Germinal center (tissue), 1 donor: ENCODE measurements at regions not wholly inside any gene's neighbourhood (a gene's known extent, or its start where the extent isn't known, plus 50 kb on each side); places are given as distances from the start of the nearest gene placed in this dataset.
"Not testable (repeated sequence)": the region's sequence is repeated elsewhere in the genome, so short reads cannot be mapped to it uniquely, and the experiment has no call there.

ENCODE experiments used
- DNase-seq: peaks from one replicate; pipeline ENCODE4 v3.0.0; 2012; ENCODE audit warnings: mixed read lengths, low spot score

GRCh38 chr2:118464546-118465265, 376.4 kb downstream of the INSIG2 start:
- no peak for DNase-seq

- no peak for DNase-seq
These were observed 375.8 kb downstream of the INSIG2 start for GRCh38 chr2:118464046-118464445.

DNA sequence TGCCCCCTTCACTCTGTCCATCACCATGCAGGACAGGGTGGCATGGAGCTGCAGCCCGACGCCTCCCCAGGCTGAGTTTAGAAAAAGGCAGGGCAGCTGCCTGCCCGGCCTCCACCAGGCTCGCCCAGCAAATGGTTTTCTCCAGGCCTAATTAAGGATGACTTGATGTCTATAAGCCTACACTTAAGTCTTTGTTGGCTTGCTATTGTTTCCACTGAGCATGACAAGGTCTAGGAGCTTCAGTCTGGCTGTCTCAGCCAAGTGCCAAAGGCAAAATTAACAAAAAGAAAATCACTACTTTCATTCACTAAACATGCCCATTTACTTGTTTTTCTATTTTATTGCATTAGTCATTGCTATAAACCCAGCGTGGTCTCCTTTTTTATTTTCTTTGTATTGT, 372.2 kb downstream of the INSIG2 start:
- no peak for DNase-seq

GRCh38 chr2:118459426-118459825, 371.2 kb downstream of the INSIG2 start:
- no peak for DNase-seq

- no peak for DNase-seq
These were observed 369.7 kb downstream of the INSIG2 start for GRCh38 chr2:118457951-118458350.

- no peak for DNase-seq
These were observed 361.1 kb downstream of the INSIG2 start for GRCh38 chr2:118449401-118449800.

- DNase-seq: no peak
These were observed 355.3 kb downstream of the INSIG2 start for GRCh38 chr2:118443596-118443995.

- DNase-seq: no peak
These were observed 354.8 kb downstream of the INSIG2 start for GRCh38 chr2:118442996-118443553.

GRCh38 chr2:118442046-118442445, 353.8 kb downstream of the INSIG2 start:
- no peak for DNase-seq

- no peak for DNase-seq
These were observed 352.3 kb downstream of the INSIG2 start for GRCh38 chr2:118440404-118441098.

DNA sequence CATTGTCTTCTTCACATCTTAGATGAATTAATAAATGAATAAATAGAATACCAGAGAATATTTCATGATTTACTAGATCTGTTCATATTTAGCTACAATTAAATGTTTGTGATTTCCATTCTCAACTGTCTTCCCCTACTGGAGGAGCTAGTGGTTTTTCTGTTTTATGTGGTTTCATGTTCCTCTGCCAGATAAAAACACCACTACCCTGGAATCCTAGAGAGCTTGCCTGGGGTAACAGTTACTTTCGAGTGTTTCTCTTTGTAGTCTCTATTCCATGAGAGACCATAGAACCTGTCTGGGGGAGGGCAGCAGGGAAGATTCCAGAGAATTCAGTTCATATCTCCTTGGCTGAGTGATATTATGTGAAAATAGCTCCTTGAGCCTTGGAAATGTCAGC, 349.2 kb downstream of the INSIG2 start:
- DNase-seq: no peak

- no peak for DNase-seq
These were observed 343.7 kb downstream of the INSIG2 start for GRCh38 chr2:118431997-118432396.

DNA sequence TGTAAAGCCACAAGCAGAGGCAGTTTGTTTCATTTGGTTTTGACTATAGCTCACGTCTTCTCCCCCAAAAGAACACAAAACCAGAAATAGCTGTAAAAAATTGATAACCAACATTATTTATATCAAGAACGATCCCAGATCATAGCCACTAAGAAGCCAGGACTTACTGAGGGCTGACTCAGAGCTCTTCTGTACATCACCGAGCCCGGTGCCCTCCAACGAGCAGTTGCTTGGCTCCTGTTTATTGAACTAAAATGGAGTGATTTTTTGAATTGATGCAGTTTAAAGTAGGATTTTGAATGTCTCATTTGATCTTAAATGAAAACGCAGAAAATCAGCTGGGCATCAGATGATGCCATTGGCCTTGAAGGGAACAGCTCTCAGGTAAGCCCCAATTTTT, 343.3 kb downstream of the INSIG2 start:
- DNase-seq: no peak

- no peak for DNase-seq
These were observed 342.9 kb downstream of the INSIG2 start for GRCh38 chr2:118431165-118431517.

GRCh38 chr2:118430510-118431164, 342.4 kb downstream of the INSIG2 start:
- no peak for DNase-seq

DNA sequence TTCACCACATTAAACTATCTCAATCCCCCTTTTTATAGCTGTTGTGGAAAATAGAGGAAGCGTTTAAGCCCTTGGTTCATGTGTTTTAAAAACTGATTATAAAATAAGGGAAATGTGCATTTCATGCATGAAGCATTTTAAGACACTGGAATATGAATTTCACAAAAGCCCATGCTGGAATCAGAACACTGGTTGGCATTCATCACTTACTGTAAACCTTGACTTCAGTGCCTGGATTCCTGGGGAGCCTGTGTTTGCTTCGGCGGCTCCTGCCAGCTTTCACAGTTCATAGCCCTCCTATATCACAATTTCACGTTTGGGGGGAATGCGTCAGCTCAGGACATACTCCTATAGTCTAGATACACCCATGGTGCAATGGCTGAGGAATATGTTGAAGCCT, 336.9 kb downstream of the INSIG2 start:
- no peak for DNase-seq

- no peak for DNase-seq
These were observed 335.5 kb downstream of the INSIG2 start for GRCh38 chr2:118423776-118424175.

DNA sequence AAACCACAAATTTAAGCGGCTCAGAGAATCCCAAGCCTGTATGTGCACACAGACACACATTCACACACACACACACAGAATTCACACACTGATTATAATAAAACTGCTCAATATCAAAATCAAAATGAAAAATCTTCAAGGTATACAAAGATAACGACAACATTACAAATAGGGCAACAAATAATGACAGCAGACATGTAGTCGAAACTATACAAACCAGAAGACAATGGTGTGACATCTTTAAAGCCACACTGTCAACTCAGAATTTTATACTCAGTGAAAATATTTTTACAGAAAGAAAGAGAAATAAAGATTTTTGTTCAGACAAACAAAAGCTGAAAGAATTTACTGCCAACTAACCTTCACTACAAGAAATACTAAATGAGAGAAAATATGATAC, 333.4 kb downstream of the INSIG2 start:
- DNase-seq: no peak

- DNase-seq: no peak
These were observed 329.3 kb downstream of the INSIG2 start for GRCh38 chr2:118417406-118418120.

- not testable (repeated sequence) for DNase-seq
These were observed 326.9 kb downstream of the INSIG2 start for GRCh38 chr2:118415186-118415585.

DNA sequence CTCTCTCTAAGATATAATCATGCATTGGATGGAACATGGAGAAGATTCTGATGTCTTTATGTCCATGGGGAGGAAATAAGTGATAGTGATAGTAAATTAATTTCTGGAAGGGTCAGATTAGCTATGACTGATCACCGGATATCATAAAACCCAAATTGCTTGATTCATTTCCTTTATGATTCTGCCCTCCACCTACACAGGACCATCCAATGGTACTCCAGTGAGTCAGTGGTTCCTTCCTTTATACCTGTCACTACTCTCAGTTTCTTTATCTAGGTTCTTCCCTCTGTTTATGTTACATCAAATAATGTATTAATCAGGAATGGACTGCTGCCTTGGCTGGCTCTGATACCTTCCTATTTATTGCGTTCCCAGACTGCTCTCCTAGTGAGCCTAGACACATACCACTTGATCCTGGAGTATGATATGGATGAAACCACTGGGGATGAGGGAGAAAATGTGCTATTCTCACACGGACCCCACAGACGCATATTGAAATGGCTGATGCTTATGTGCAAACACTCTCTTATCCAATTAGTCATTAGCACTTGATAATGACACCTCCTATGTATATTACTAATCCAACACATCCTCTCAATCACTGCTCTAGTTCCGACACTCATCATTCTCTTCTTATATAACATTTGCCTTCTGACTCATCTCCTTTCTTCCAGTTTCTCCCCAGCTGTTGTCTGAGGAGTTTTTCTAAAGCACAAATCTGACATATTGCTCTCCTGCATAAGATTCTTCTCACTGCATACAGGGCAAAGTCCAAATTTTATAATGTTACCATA, 315.6 kb downstream of the INSIG2 start:
- no peak for DNase-seq

DNA sequence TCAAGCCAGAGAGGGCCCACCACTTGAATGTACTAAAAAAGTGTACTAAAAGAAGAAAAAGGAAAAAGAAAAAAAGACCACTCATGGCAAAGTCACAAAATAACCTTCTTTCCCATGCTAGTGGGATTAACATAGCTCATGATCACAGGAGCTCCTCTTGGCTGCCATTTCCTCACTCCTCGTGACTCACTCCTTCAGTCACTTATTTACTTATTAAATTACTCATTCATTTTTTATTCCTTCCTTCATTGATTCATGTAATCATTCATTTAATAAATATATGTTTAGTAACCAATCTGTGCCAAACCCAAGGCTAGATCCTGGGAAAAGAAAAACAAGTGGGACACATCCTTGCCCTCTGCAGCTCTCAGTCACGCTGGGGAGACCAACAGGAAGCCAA, 300.5 kb downstream of the INSIG2 start:
- no peak for DNase-seq
